ENCODE measurements at regions not wholly inside any gene's neighbourhood (a gene's known extent, or its start where the extent isn't known, plus 50 kb on each side); places are given as distances from the start of the nearest gene placed in this dataset.

- TF ChIP-seq, protein P1, sequence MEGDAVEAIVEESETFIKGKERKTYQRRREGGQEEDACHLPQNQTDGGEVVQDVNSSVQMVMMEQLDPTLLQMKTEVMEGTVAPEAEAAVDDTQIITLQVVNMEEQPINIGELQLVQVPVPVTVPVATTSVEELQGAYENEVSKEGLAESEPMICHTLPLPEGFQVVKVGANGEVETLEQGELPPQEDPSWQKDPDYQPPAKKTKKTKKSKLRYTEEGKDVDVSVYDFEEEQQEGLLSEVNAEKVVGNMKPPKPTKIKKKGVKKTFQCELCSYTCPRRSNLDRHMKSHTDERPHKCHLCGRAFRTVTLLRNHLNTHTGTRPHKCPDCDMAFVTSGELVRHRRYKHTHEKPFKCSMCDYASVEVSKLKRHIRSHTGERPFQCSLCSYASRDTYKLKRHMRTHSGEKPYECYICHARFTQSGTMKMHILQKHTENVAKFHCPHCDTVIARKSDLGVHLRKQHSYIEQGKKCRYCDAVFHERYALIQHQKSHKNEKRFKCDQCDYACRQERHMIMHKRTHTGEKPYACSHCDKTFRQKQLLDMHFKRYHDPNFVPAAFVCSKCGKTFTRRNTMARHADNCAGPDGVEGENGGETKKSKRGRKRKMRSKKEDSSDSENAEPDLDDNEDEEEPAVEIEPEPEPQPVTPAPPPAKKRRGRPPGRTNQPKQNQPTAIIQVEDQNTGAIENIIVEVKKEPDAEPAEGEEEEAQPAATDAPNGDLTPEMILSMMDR (IDR thresholded peaks at IDR 0.05): no peak
- TF ChIP-seq POLR2AphosphoS5 (IDR thresholded peaks at IDR 0.05; ENCODE audit: low read depth, low read length) (no peak), SIN3A (IDR thresholded peaks at IDR 0.05; ENCODE audit: borderline replicate concordance, insufficient read depth, low read depth, low read length) (no peak), TCF7L2 (IDR thresholded peaks at IDR 0.05; ENCODE audit: low read depth, low read length) (no peak)
- TF ChIP-seq, protein P2, sequence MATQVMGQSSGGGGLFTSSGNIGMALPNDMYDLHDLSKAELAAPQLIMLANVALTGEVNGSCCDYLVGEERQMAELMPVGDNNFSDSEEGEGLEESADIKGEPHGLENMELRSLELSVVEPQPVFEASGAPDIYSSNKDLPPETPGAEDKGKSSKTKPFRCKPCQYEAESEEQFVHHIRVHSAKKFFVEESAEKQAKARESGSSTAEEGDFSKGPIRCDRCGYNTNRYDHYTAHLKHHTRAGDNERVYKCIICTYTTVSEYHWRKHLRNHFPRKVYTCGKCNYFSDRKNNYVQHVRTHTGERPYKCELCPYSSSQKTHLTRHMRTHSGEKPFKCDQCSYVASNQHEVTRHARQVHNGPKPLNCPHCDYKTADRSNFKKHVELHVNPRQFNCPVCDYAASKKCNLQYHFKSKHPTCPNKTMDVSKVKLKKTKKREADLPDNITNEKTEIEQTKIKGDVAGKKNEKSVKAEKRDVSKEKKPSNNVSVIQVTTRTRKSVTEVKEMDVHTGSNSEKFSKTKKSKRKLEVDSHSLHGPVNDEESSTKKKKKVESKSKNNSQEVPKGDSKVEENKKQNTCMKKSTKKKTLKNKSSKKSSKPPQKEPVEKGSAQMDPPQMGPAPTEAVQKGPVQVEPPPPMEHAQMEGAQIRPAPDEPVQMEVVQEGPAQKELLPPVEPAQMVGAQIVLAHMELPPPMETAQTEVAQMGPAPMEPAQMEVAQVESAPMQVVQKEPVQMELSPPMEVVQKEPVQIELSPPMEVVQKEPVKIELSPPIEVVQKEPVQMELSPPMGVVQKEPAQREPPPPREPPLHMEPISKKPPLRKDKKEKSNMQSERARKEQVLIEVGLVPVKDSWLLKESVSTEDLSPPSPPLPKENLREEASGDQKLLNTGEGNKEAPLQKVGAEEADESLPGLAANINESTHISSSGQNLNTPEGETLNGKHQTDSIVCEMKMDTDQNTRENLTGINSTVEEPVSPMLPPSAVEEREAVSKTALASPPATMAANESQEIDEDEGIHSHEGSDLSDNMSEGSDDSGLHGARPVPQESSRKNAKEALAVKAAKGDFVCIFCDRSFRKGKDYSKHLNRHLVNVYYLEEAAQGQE (IDR thresholded peaks at IDR 0.05; ENCODE audit: insufficient read depth in 1 of 2, low read depth in 2 of 2, low read length in 1 of 2): no peak
Measured at GRCh38 chr6:95797054-95797453, 218.7 kb upstream of the FUT9 start.

All from Panc1 (cell line).